B cell (primary cell): ENCODE measurements at regions not wholly inside any gene's neighbourhood (a gene's known extent, or its start where the extent isn't known, plus 50 kb on each side); places are given as distances from the start of the nearest gene placed in this dataset.

Experiments
- ATAC-seq: fragments of 200-7000 bp; cut with Tn5 transposase; one replicate; pipeline ENCODE4 v1.10.0; 2021; ENCODE audit warnings: low read depth, mild to moderate bottlenecking, moderate number of reproducible peaks, moderate library complexity
- CTCF ChIA-PET: fragments of 350-600 bp; sonication (Branson Sonifier 250); formaldehyde crosslinking; loops from one replicate; lab custom pipeline; 2021; ENCODE audit warnings: antibody characterized with exemption, inconsistent platforms; lab: Charles Lee
- POLR2A ChIA-PET: fragments of 350-600 bp; sonication (Branson Sonifier 250); formaldehyde crosslinking; loops from one replicate; lab custom pipeline; 2021; ENCODE audit warnings: antibody characterized with exemption; lab: Charles Lee
- DNase-seq: peaks from one replicate; pipeline ENCODE4 v3.0.0; 2013
- H2AFZ ChIP-seq: 2 replicates; pipeline ENCODE4 v1.6.1; 2012; ENCODE audit warnings: mild to moderate bottlenecking, low read depth, low read length; ENCODE audit not compliant: insufficient read depth, poor library complexity, severe bottlenecking
- H3K27ac ChIP-seq, 2 donors: 1 replicate in 1 of 2; 2 replicates in 1 of 2; pipeline ENCODE4 v1.5.1; 2012 to 2013; ENCODE audit warnings: low read length in 2 of 2, mild to moderate bottlenecking in 2 of 2, moderate library complexity in 1 of 2
- H3K27me3 ChIP-seq, 4 experiments: fragments of 200-600 bp in 1 of 4; sonication (generic) in 1 of 4; replicated peaks in 1 of 4; 1 replicate in 2 of 4; 2 replicates in 2 of 4; pipeline versions ENCODE4 v1.6.1 to v1.7.0; 2013 to 2016; ENCODE audit warnings: low read length in 3 of 4, mild to moderate bottlenecking in 2 of 4, mixed read lengths in 1 of 4, moderate library complexity in 1 of 4; ENCODE audit not compliant: insufficient read depth in 4 of 4, control insufficient read depth in 3 of 4; ENCODE audit errors: control extremely low read depth in 1 of 4
- H3K36me3 ChIP-seq, 2 experiments: replicated peaks in 1 of 2; 1 replicate in 1 of 2; 2 replicates in 1 of 2; pipeline versions ENCODE4 v1.6.1 to v1.7.1; 2013; ENCODE audit warnings: low read length in 1 of 2; ENCODE audit not compliant: insufficient read depth in 2 of 2, control insufficient read depth in 1 of 2; ENCODE audit errors: control extremely low read depth in 1 of 2, extremely low read depth in 1 of 2
- H3K4me1 ChIP-seq, 2 donors: fragments of 200-600 bp in 1 of 2; sonication (generic) in 1 of 2; 1 replicate in 1 of 2; 2 replicates in 1 of 2; pipeline versions ENCODE4 v1.5.1 to v1.6.1; 2013 to 2017; ENCODE audit warnings: low read length in 2 of 2; ENCODE audit not compliant: control insufficient read depth in 2 of 2, insufficient read depth in 2 of 2
- H3K4me2 ChIP-seq: replicated peaks from 2 replicates; pipeline ENCODE3; 2012; ENCODE audit warnings: mild to moderate bottlenecking, low read depth, low read length; ENCODE audit not compliant: poor library complexity, severe bottlenecking
- H3K4me3 ChIP-seq, 5 experiments: fragments of 200-600 bp in 1 of 5; sonication (generic) in 1 of 5; 1 replicate in 3 of 5; 2 replicates in 2 of 5; pipeline versions ENCODE4 v1.5.1 to v1.7.0; 2011 to 2016; ENCODE audit warnings: low read length in 4 of 5, mild to moderate bottlenecking in 4 of 5, low read depth in 2 of 5, control low read depth in 1 of 5, moderate library complexity in 1 of 5; ENCODE audit not compliant: insufficient read depth in 1 of 5; ENCODE audit errors: control extremely low read depth in 1 of 5, extremely low read depth in 1 of 5
- H3K79me2 ChIP-seq: fragments of 200-600 bp; sonication (generic); one replicate; pipeline ENCODE4 v1.6.0; 2016; ENCODE audit warnings: low read length; ENCODE audit not compliant: control insufficient read depth, insufficient read depth
- H3K9ac ChIP-seq: fragments of 200-600 bp; sonication (generic); 2 replicates; pipeline ENCODE4 v1.6.1; 2017; ENCODE audit warnings: mild to moderate bottlenecking, low read length, moderate library complexity
- H3K9me3 ChIP-seq, 3 donors: one replicate each; pipeline versions ENCODE4 v1.6.1 to v1.7.1; 2013; ENCODE audit warnings: low read length in 2 of 3; ENCODE audit not compliant: control insufficient read depth in 2 of 3, insufficient read depth in 1 of 3; ENCODE audit errors: control extremely low read depth in 1 of 3
- H4K20me1 ChIP-seq: 2 replicates; pipeline ENCODE4 v1.6.0; 2012; ENCODE audit warnings: mild to moderate bottlenecking, low read length; ENCODE audit not compliant: insufficient read depth, control insufficient read depth, poor library complexity, severe bottlenecking
- H3K27ac Mint-ChIP-seq: one replicate; pipeline ENCODE4 v1.8.0; 2021; ENCODE audit warnings: mixed read lengths
- H3K27me3 Mint-ChIP-seq: one replicate; pipeline ENCODE4 v1.8.0; 2021; ENCODE audit warnings: mixed read lengths
- H3K4me1 Mint-ChIP-seq: one replicate; pipeline ENCODE4 v1.8.0; 2021; ENCODE audit warnings: mixed read lengths
- H3K4me3 Mint-ChIP-seq: one replicate; pipeline ENCODE4 v1.8.0; 2021; ENCODE audit warnings: mixed read lengths
- H3K9me3 Mint-ChIP-seq: one replicate; pipeline ENCODE4 v1.8.0; 2022; ENCODE audit warnings: mixed read lengths; ENCODE audit not compliant: insufficient read depth
- CTCF ChIP-seq: fragments of 200-600 bp; IDR thresholded peaks from one replicate; pipeline ENCODE4 v1.8.0; 2022; ENCODE audit warnings: antibody characterized with exemption, mild to moderate bottlenecking
- EZH2 ChIP-seq: IDR thresholded peaks from 2 replicates; pipeline ENCODE4 v1.6.1; 2012; ENCODE audit warnings: borderline replicate concordance, low read depth, mild to moderate bottlenecking, moderate library complexity, low read length; ENCODE audit not compliant: insufficient read depth, poor library complexity, severe bottlenecking
- WGBS: methylation state at CpG from one replicate; pipeline ENCODE4 v1.1.5; 2013; ENCODE audit warnings: missing lambda C conversion rate; ENCODE audit not compliant: insufficient coverage; 5-methylcytosine and 5-hydroxymethylcytosine counted together
- intact Hi-C: fragments of 100-400 bp; cut with micrococcal nuclease; formaldehyde crosslinking; loops from one replicate; pipeline ENCODE4 v1.10.0; 2022

GRCh38 chr9:96158147-96158546, 143.8 kb downstream of the HSD17B3 start:
- Histone ChIP-seq H3K4me3 (no peak overlapping the region), H3K4me1 (no peaks in the 10 kb centered on the region), H2AFZ (no peak overlapping the region), H3K27me3 (peaks cover 0 to 2% (median 0%) of the 10 kb centered on the region in 4 experiments), H3K4me2 (no peak overlapping the region), H4K20me1 (no peaks in the 10 kb centered on the region), H3K9me3 (peaks cover 0 to 10% (median 0%) of the 10 kb centered on the region in 3 donors), H3K36me3 (no peaks in the 10 kb centered on the region), H3K9ac (no peak overlapping the region), H3K79me2 (no peaks in the 10 kb centered on the region), H3K27ac (no peak overlapping the region)
- H3K4me3 Mint-ChIP-seq, result no peak overlapping the region
- POLR2A ChIA-PET, result no interaction called here
- WGBS, result 96% methylated on average over 6 of the region's 8 CpGs
- CTCF ChIA-PET, result no interaction called here
- ATAC-seq (no peak), DNase-seq (no peak)
- no peak overlapping the region for H3K27ac Mint-ChIP-seq
- peaks cover 17% of the 10 kb centered on the region for H3K27me3 Mint-ChIP-seq
- no peaks in the 10 kb centered on the region for H3K9me3 Mint-ChIP-seq
- no peak for TF ChIP-seq EZH2
- TF ChIP-seq CTCF, result no peak
- H3K4me1 Mint-ChIP-seq, result peaks cover under 1% of the 10 kb centered on the region
- intact Hi-C loops, result no loop called here

- POLR2A ChIA-PET, result no interaction called here
- no peak for ATAC-seq
- CTCF ChIA-PET, result no interaction called here
- H3K27ac Mint-ChIP-seq, result no peak overlapping the region
- H3K9me3 Mint-ChIP-seq, result no peaks in the 10 kb centered on the region
- intact Hi-C loops, result no loop called here
- no peaks in the 10 kb centered on the region for H3K4me1 Mint-ChIP-seq
- Histone ChIP-seq H3K4me3 (no peak overlapping the region), H3K4me2 (no peak overlapping the region), H4K20me1 (no peaks in the 10 kb centered on the region), H3K9me3 (peaks cover 0 to 10% (median 0%) of the 10 kb centered on the region in 3 donors), H3K27me3 (peaks cover 0 to 2% (median 0%) of the 10 kb centered on the region in 4 experiments), H3K79me2 (no peaks in the 10 kb centered on the region), H3K36me3 (no peaks in the 10 kb centered on the region), H3K9ac (no peak overlapping the region), H3K4me1 (no peaks in the 10 kb centered on the region), H3K27ac (no peak overlapping the region), H2AFZ (no peak overlapping the region)
- no peak for DNase-seq
- H3K27me3 Mint-ChIP-seq, result peaks cover 17% of the 10 kb centered on the region
- H3K4me3 Mint-ChIP-seq, result no peak overlapping the region
- 0% methylated on average over 1 of the region's 1 CpG for WGBS
- no peak for TF ChIP-seq EZH2
- TF ChIP-seq CTCF, result no peak
These were observed 144.3 kb downstream of the HSD17B3 start for GRCh38 chr9:96157675-96158074.
